K562 (cell line): ENCODE measurements at regions not wholly inside any gene's neighbourhood (a gene's known extent, or its start where the extent isn't known, plus 50 kb on each side); places are given as distances from the start of the nearest gene placed in this dataset.
A peak's percentile ranks its signal among the peaks of the same experiment; 100 is the strongest.

Experiments
- ATAC-seq: fragments of 200-7000 bp; cut with Tn5 transposase; 3 replicates; pipeline ENCODE4 v1.9.1; 2020; ENCODE audit warnings: moderate library complexity
- BruUV-seq: library from RNA; stranded (reverse); fragments of 400-500 nt; replicated peaks from 2 replicates; lab custom pipeline; 2021; lab: Mats Ljungman, UMichigan
- CTCF ChIA-PET: fragments of 300-600 bp; formaldehyde crosslinking; extraction: SDS; loops from one replicate; lab custom pipeline; 2021; ENCODE audit warnings: low intra/inter-chr PET ratio; lab: Yijun Ruan, JAX
- POLR2A ChIA-PET: fragments of 300-600, 350-650 bp; sonication (Branson Sonifier 250); formaldehyde crosslinking; extraction: SDS; loops from one replicate; lab custom pipeline; 2021; ENCODE audit warnings: antibody characterized with exemption, inconsistent platforms; lab: Yijun Ruan, JAX
- DNase-seq, 4 experiments: peaks; one replicate each; pipeline versions ENCODE4 v3.0.0 to v3.0.0-alpha.2; 2011 to 2018; ENCODE audit warnings: low spot score in 3 of 4, mixed read lengths in 3 of 4; ENCODE audit errors: extremely low read depth in 1 of 4
- FAIRE-seq: peaks from 2 replicates; lab custom pipeline; 2011; peaks lifted over from hg19 to GRCh38; lab: Jason Lieb, UNC
- H2AFZ ChIP-seq: 2 replicates; pipeline ENCODE4 v1.6.0; 2011; ENCODE audit warnings: low read depth, low read length, control low read depth, inconsistent platforms
- H3K27ac ChIP-seq: fragments of 200-600 bp; 3 replicates; pipeline ENCODE4 v1.8.0; 2011; ENCODE audit warnings: low read depth, mild to moderate bottlenecking, control low read depth, inconsistent platforms, low read length, moderate library complexity, mixed read lengths; ENCODE audit errors: extremely low read depth
- H3K27me3 ChIP-seq, 2 experiments: fragments of 300-600 bp in 1 of 2; 2 replicates in 1 of 2; 3 replicates in 1 of 2; pipeline versions ENCODE4 v1.6.0 to v1.8.0; 2011; ENCODE audit warnings: inconsistent platforms in 2 of 2, low read length in 2 of 2, mild to moderate bottlenecking in 1 of 2, mixed read lengths in 1 of 2, moderate library complexity in 1 of 2; ENCODE audit not compliant: control insufficient read depth in 2 of 2, insufficient read depth in 2 of 2
- H3K36me3 ChIP-seq: fragments of 300-600 bp; 3 replicates; pipeline ENCODE4 v1.8.0; 2011; ENCODE audit warnings: mild to moderate bottlenecking, low read length, inconsistent platforms; ENCODE audit not compliant: control insufficient read depth, insufficient read depth
- H3K4me1 ChIP-seq, 2 experiments: fragments of 200-600 bp in 1 of 2; replicated peaks in 1 of 2; 2 replicates in 1 of 2; 3 replicates in 1 of 2; pipeline versions ENCODE4 v1.5.1 to v1.8.0; 2011; ENCODE audit warnings: inconsistent platforms in 2 of 2, low read length in 2 of 2, mild to moderate bottlenecking in 1 of 2, mixed read lengths in 1 of 2, moderate library complexity in 1 of 2; ENCODE audit not compliant: control insufficient read depth in 2 of 2, insufficient read depth in 2 of 2
- H3K4me2 ChIP-seq: 2 replicates; pipeline ENCODE4 v1.6.1; 2011; ENCODE audit warnings: low read length, control low read depth, inconsistent platforms, mixed read lengths; ENCODE audit not compliant: insufficient read depth
- H3K4me3 ChIP-seq: fragments of 200-600 bp; sonication (generic), shearing (Covaris generic); 2 replicates; pipeline ENCODE4 v1.5.1; 2016; ENCODE audit warnings: control low read depth, inconsistent platforms
- H3K79me2 ChIP-seq: fragments of 200-600 bp; 3 replicates; pipeline ENCODE4 v1.8.0; 2011; ENCODE audit warnings: low read length, inconsistent platforms; ENCODE audit not compliant: control insufficient read depth, insufficient read depth
- H3K9ac ChIP-seq, 2 experiments: 2 replicates each; pipeline versions ENCODE4 v1.6.0 to v1.6.1; 2011; ENCODE audit warnings: low read depth in 2 of 2, low read length in 2 of 2, control low read depth in 1 of 2, inconsistent platforms in 1 of 2, mild to moderate bottlenecking in 1 of 2, mixed read lengths in 1 of 2; ENCODE audit not compliant: insufficient read depth in 1 of 2
- H3K9me1 ChIP-seq: one replicate; pipeline ENCODE4 v1.6.0; 2011; ENCODE audit warnings: inconsistent platforms, mild to moderate bottlenecking, low read length, moderate library complexity; ENCODE audit not compliant: control insufficient read depth, insufficient read depth
- H3K9me3 ChIP-seq: replicated peaks from 2 replicates; pipeline ENCODE4 v1.5.1; 2011; ENCODE audit warnings: low read depth, low read length, inconsistent platforms; ENCODE audit not compliant: control insufficient read depth, insufficient read depth
- H4K20me1 ChIP-seq: replicated peaks from 2 replicates; pipeline ENCODE4 v1.6.1; 2011; ENCODE audit warnings: low read length, inconsistent platforms, mixed read lengths; ENCODE audit not compliant: control insufficient read depth, insufficient read depth
- ATF1 ChIP-seq, 2 experiments: fragments of 450-650 bp in 1 of 2; IDR thresholded peaks; 2 replicates each; pipeline ENCODE4 v1.6.1; 2016; ENCODE audit warnings: missing compliant biosample characterization in 1 of 2, missing genetic modification characterization in 1 of 2
- BRF1 ChIP-seq: IDR thresholded peaks from 3 replicates; pipeline ENCODE4 v1.6.1; 2011; ENCODE audit warnings: borderline replicate concordance, mild to moderate bottlenecking; ENCODE audit not compliant: insufficient read length; ENCODE audit errors: extremely low read depth
- DPF2 ChIP-seq: fragments of 450-650 bp; IDR thresholded peaks from 2 replicates; pipeline ENCODE4 v1.6.1; 2016
- HEY1 ChIP-seq: fragments of 250-450 bp; sonication (Bioruptor Pico); IDR thresholded peaks from 2 replicates; pipeline ENCODE4 v1.5.0; 2020; ENCODE audit warnings: mild to moderate bottlenecking, moderate library complexity, borderline replicate concordance
- MAFF ChIP-seq: IDR thresholded peaks from 2 replicates; pipeline ENCODE4 v1.6.1; 2012; ENCODE audit warnings: low read length, improper control_type of control experiment
- MCM5 ChIP-seq: fragments of 450-650 bp; IDR thresholded peaks from 2 replicates; pipeline ENCODE4 v1.6.1; 2016; ENCODE audit warnings: low read depth
- RNF2 ChIP-seq: sonication (generic); IDR thresholded peaks from 2 replicates; pipeline ENCODE4 v1.6.1; 2016
- SAP30 ChIP-seq: fragments of 200-600 bp; sonication (generic); IDR thresholded peaks from 2 replicates; pipeline ENCODE4 v1.6.1; 2012; ENCODE audit warnings: borderline replicate concordance, low read depth, mild to moderate bottlenecking, moderate library complexity, low read length, control low read depth, inconsistent platforms; ENCODE audit not compliant: insufficient read depth, poor library complexity, severe bottlenecking
- ZNF253 ChIP-seq: fragments of 250-450 bp; sonication (Bioruptor Pico); conservative IDR thresholded peaks from 2 replicates; pipeline ENCODE4 v1.6.1; 2021; ENCODE audit warnings: mild to moderate bottlenecking
- ZNF445 ChIP-seq: fragments of 250-450 bp; sonication (Bioruptor Pico); IDR thresholded peaks from 2 replicates; pipeline ENCODE4 v1.4.0; 2020; ENCODE audit warnings: low read depth, mild to moderate bottlenecking, moderate library complexity
- ZNF764 ChIP-seq: fragments of 250-450 bp; sonication (Bioruptor Pico); IDR thresholded peaks from 2 replicates; pipeline ENCODE4 v1.4.0; 2020; ENCODE audit warnings: low read depth, mild to moderate bottlenecking, moderate library complexity
- WGBS: fragments of 100-300 bp; shearing (Covaris generic); methylation state at CpG from one replicate; pipeline ENCODE4 v1.1.6; 2016; ENCODE audit warnings: low coverage, mixed read lengths; ENCODE audit not compliant: insufficient coverage; ENCODE audit errors: missing lambda C conversion rate; 5-methylcytosine and 5-hydroxymethylcytosine counted together
- in situ Hi-C: fragments of 300-500 bp; cut with MboI; formaldehyde crosslinking; loops from 4 replicates; pipeline ENCODE4 v1.15.0; 2018; ENCODE audit warnings: inconsistent platforms, mixed read lengths
- intact Hi-C: fragments of 100-400 bp; cut with micrococcal nuclease; formaldehyde crosslinking; loops from 2 replicates; pipeline ENCODE4 v1.14.2; 2022
- TF ChIP-seq, protein P1 (sequence below): fragments of 450-650 bp; formaldehyde crosslinking; conservative IDR thresholded peaks from 2 replicates; pipeline ENCODE4 v1.4.0; 2022; ENCODE audit warnings: mild to moderate bottlenecking, missing genetic modification characterization
- TF ChIP-seq, protein P2 (sequence below): sonication (generic); formaldehyde crosslinking; IDR thresholded peaks from 2 replicates; pipeline ENCODE4 v1.8.0; 2022; ENCODE audit warnings: mild to moderate bottlenecking, missing genetic modification reagents

DNA sequence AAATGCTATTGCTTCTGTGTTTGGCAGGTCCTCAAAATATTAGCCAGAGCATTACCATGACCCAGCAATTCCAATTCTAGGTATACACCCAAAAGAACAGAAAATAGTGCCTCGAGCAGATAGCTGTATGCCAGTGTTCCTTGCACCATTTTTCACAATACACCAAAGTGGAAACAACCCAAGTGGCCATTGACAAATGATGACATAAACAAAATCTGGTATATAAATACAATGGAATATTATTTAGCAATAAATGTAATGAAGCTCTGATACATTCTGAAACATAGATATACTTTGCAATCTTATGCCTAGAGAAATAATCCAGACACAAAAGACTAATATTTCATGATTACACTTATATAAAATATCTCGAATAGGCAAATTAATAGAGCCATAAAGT lies 451.8 kb upstream of the PCDH7 start:
- DNase-seq (no peak), FAIRE-seq (no peak), ATAC-seq (no peak)
- WGBS: 0% methylated on average over 2 of the region's 2 CpGs
- ChIA-PET POLR2A (no interaction called here), CTCF (no interaction called here)
- H3K27me3 ChIP-seq: no peaks in the 10 kb centered on the region
- H3K79me2 ChIP-seq: no peaks in the 10 kb centered on the region
- H3K4me3 ChIP-seq: no peak overlapping the region
- no peak overlapping the region for H2AFZ ChIP-seq
- no peak overlapping the region for H3K9ac ChIP-seq
- no peaks in the 10 kb centered on the region for H3K4me1 ChIP-seq
- intact Hi-C loops: no loop called here
- no peaks in the 10 kb centered on the region for H3K9me3 ChIP-seq
- H3K4me2 ChIP-seq: no peak overlapping the region
- no TSS peak for BruUV-seq
- H3K36me3 ChIP-seq: no peaks in the 10 kb centered on the region
- TF ChIP-seq SAP30 (no peak), MAFF (0 out of 2 replicates have a peak, but pooled peaks have one; percentile 4)
- in situ Hi-C loops: no loop called here
- no peaks in the 10 kb centered on the region for H4K20me1 ChIP-seq
- no peak overlapping the region for H3K27ac ChIP-seq
- no peaks in the 10 kb centered on the region for H3K9me1 ChIP-seq

DNA sequence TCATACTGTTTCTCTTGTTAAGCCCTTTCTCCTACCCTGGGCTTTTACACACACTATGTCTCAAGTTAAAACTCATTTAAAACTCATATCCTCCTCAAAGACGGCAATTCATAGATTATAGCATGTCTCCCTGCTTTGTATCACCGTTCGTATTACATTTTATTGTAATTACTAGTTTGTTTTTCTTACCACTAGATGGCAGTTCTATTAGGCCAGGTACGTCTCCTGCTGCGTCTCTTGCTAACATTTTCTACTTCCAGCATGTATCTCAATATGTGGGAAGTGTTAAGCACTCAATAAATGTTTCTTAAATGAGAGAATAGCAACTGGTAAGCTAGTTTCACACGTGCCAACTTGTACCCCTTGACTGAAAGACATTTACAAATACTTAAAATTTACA lies 450.3 kb upstream of the PCDH7 start:
- no peak overlapping the region for H3K27ac ChIP-seq
- no peaks in the 10 kb centered on the region for H3K4me1 ChIP-seq
- 2% methylated on average over 6 of the region's 6 CpGs for whole genome bisulfite sequencing
- POLR2A ChIA-PET: no interaction called here
- H3K4me3 ChIP-seq: no peak overlapping the region
- H2AFZ ChIP-seq: no peak overlapping the region
- no peak overlapping the region for H3K9ac ChIP-seq
- H3K36me3 ChIP-seq: no peaks in the 10 kb centered on the region
- no peaks in the 10 kb centered on the region for H3K9me3 ChIP-seq
- ATAC-seq: no peak
- DNase-seq: no peak
- in situ Hi-C loops: no loop called here
- CTCF ChIA-PET: no interaction called here
- H3K9me1 ChIP-seq: no peaks in the 10 kb centered on the region
- H3K79me2 ChIP-seq: no peaks in the 10 kb centered on the region
- intact Hi-C loops: no loop called here
- no peak overlapping the region for H3K4me2 ChIP-seq
- no TSS peak for BruUV-seq
- no peaks in the 10 kb centered on the region for H3K27me3 ChIP-seq
- no peak for FAIRE-seq
- no peaks in the 10 kb centered on the region for H4K20me1 ChIP-seq
- no peak for TF ChIP-seq RNF2
- TF ChIP-seq ZNF445 (CRISPR knock-in tag): no peak
- no peak for TF ChIP-seq ATF1 (CRISPR knock-in tag; IDR thresholded peaks at IDR 0.05)
- TF ChIP-seq ATF1 (tag; IDR thresholded peaks at IDR 0.05): no peak
- TF ChIP-seq HEY1 (CRISPR knock-in tag): no peak
- TF ChIP-seq, protein P1, sequence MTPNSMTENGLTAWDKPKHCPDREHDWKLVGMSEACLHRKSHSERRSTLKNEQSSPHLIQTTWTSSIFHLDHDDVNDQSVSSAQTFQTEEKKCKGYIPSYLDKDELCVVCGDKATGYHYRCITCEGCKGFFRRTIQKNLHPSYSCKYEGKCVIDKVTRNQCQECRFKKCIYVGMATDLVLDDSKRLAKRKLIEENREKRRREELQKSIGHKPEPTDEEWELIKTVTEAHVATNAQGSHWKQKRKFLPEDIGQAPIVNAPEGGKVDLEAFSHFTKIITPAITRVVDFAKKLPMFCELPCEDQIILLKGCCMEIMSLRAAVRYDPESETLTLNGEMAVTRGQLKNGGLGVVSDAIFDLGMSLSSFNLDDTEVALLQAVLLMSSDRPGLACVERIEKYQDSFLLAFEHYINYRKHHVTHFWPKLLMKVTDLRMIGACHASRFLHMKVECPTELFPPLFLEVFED (CRISPR knock-in tag): no peak
- no peak for TF ChIP-seq DPF2
- TF ChIP-seq ZNF764: no peak
- no peak for TF ChIP-seq BRF1
- TF ChIP-seq, protein P2, sequence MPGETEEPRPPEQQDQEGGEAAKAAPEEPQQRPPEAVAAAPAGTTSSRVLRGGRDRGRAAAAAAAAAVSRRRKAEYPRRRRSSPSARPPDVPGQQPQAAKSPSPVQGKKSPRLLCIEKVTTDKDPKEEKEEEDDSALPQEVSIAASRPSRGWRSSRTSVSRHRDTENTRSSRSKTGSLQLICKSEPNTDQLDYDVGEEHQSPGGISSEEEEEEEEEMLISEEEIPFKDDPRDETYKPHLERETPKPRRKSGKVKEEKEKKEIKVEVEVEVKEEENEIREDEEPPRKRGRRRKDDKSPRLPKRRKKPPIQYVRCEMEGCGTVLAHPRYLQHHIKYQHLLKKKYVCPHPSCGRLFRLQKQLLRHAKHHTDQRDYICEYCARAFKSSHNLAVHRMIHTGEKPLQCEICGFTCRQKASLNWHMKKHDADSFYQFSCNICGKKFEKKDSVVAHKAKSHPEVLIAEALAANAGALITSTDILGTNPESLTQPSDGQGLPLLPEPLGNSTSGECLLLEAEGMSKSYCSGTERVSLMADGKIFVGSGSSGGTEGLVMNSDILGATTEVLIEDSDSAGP (CRISPR knock-in tag): no peak
- no peak for TF ChIP-seq MCM5
- no peak for TF ChIP-seq ZNF253 (CRISPR knock-in tag)
